Panc1 (cell line): ENCODE measurements at regions not wholly inside any gene's neighbourhood (a gene's known extent, or its start where the extent isn't known, plus 50 kb on each side); places are given as distances from the start of the nearest gene placed in this dataset.

Experiments used
- ATAC-seq: fragments of 200-7000 bp; cut with Tn5 transposase; 2 replicates; pipeline ENCODE4 v1.9.1; 2020; ENCODE audit warnings: mild to moderate bottlenecking, moderate library complexity
- BruUV-seq: library from RNA; stranded (reverse); fragments of 400-500 nt; replicated peaks from 2 replicates; lab custom pipeline; 2021; lab: Mats Ljungman, UMichigan
- CTCF ChIA-PET: fragments of 300-600 bp; sonication (Branson Sonifier 250); formaldehyde crosslinking; loops from one replicate; lab custom pipeline; 2022; ENCODE audit warnings: antibody characterized with exemption; lab: Charles Lee
- POLR2A ChIA-PET: fragments of 300-600 bp; sonication (Branson Sonifier 250); formaldehyde crosslinking; loops from one replicate; lab custom pipeline; 2022; ENCODE audit warnings: antibody characterized with exemption; lab: Charles Lee
- DNase-seq: peaks from one replicate; pipeline ENCODE4 v3.0.0-alpha.2; 2010; ENCODE audit warnings: low read depth, low spot score
- H3K27ac ChIP-seq: 2 replicates; pipeline ENCODE4 v1.5.1; 2011; ENCODE audit warnings: mild to moderate bottlenecking, low read length, inconsistent platforms
- H3K27me3 ChIP-seq: fragments of 200-500 bp; sonication (Bioruptor generic); 2 replicates; pipeline ENCODE4 v1.6.0; 2014; ENCODE audit warnings: low read length, inconsistent platforms; ENCODE audit not compliant: control insufficient read depth, insufficient read depth
- H3K36me3 ChIP-seq: fragments of 200-500 bp; sonication (Bioruptor generic); 2 replicates; pipeline ENCODE4 v1.5.1; 2014; ENCODE audit warnings: inconsistent platforms, mild to moderate bottlenecking, low read length, moderate library complexity; ENCODE audit not compliant: control insufficient read depth, insufficient read depth
- H3K4me1 ChIP-seq: 2 replicates; pipeline ENCODE4 v1.5.1; 2011; ENCODE audit warnings: inconsistent platforms, mild to moderate bottlenecking, low read length, moderate library complexity; ENCODE audit not compliant: control insufficient read depth, insufficient read depth
- H3K4me3 ChIP-seq, 2 experiments: 2 replicates each; pipeline ENCODE4 v1.5.1; 2011 to 2012; ENCODE audit warnings: low read depth in 2 of 2, low read length in 2 of 2, mild to moderate bottlenecking in 2 of 2, inconsistent platforms in 1 of 2, moderate library complexity in 1 of 2
- H3K9me3 ChIP-seq: fragments of 200-500 bp; sonication (Bioruptor generic); 2 replicates; pipeline ENCODE4 v1.5.1; 2014; ENCODE audit warnings: low read depth, mild to moderate bottlenecking, inconsistent platforms, low read length, moderate library complexity; ENCODE audit not compliant: control insufficient read depth, insufficient read depth
- CTCF ChIP-seq: fragments of 450-650 bp; IDR thresholded peaks from 2 replicates; pipeline ENCODE4 v1.5.1; 2017; ENCODE audit warnings: mild to moderate bottlenecking
- POLR2AphosphoS5 ChIP-seq: IDR thresholded peaks from 2 replicates; pipeline ENCODE4 v1.6.1; 2012; ENCODE audit warnings: mild to moderate bottlenecking, low read depth, low read length, moderate library complexity
- REST ChIP-seq, 2 experiments: IDR thresholded peaks; 2 replicates each; pipeline ENCODE4 v1.6.1; 2011 to 2012; ENCODE audit warnings: low read depth in 2 of 2, control low read depth in 1 of 2, low read length in 1 of 2, mild to moderate bottlenecking in 1 of 2, moderate library complexity in 1 of 2; ENCODE audit not compliant: insufficient read depth in 1 of 2
- SIN3A ChIP-seq: IDR thresholded peaks from 2 replicates; pipeline ENCODE4 v1.6.1; 2012; ENCODE audit warnings: low read depth, mild to moderate bottlenecking, low read length, moderate library complexity, borderline replicate concordance; ENCODE audit not compliant: insufficient read depth
- TCF7L2 ChIP-seq: IDR thresholded peaks from 2 replicates; pipeline ENCODE4 v1.6.1; 2011; ENCODE audit warnings: mild to moderate bottlenecking, low read depth, low read length, inconsistent platforms
- in situ Hi-C: cut with HindIII; loops from 2 replicates; pipeline ENCODE4 v1.10.0; 2016; ENCODE audit warnings: low sequenced_read_pairs, low pct_unique_long_range_greater_than_20kb
- intact Hi-C: fragments of 100-400 bp; cut with micrococcal nuclease; formaldehyde crosslinking; loops from one replicate; pipeline ENCODE4 v1.10.0; 2022; ENCODE audit not compliant: unreplicated experiment

- intact Hi-C loops (no loop called here), in situ Hi-C loops (no loop called here)
- CTCF ChIA-PET = no interaction called here
- H3K27ac ChIP-seq = no peak overlapping the region
- no peaks in the 10 kb centered on the region for H3K9me3 ChIP-seq
- no peaks in the 10 kb centered on the region for H3K36me3 ChIP-seq
- 0 out of 2 replicates have a peak, but pooled peaks cover under 1% of the 10 kb centered on the region for H3K27me3 ChIP-seq
- DNase-seq (no peak), ATAC-seq (no peak)
- TF ChIP-seq REST (IDR thresholded peaks at IDR 0.05; ENCODE audit: insufficient read depth in 1 of 2, low read depth in 2 of 2, low read length in 1 of 2) (no peak), TCF7L2 (no peak), CTCF (no peak), POLR2AphosphoS5 (no peak), SIN3A (no peak)
- POLR2A ChIA-PET = no interaction called here
- no TSS peak for BruUV-seq
- H3K4me1 ChIP-seq = peaks cover 5% of the 10 kb centered on the region; the same call in 1 of the 2 replicates
- no peak overlapping the region for H3K4me3 ChIP-seq
These were observed 223.9 kb downstream of the LY86 start for GRCh38 chr6:6812427-6812826.

- POLR2A ChIA-PET = no interaction called here
- in situ Hi-C loops (no loop called here), intact Hi-C loops (no loop called here)
- CTCF ChIA-PET = no interaction called here
- no peak for TF ChIP-seq CTCF
- TF ChIP-seq REST (IDR thresholded peaks at IDR 0.05; ENCODE audit: insufficient read depth in 1 of 2, low read depth in 2 of 2, low read length in 1 of 2) = no peak
- no peak for TF ChIP-seq TCF7L2
- no peak for TF ChIP-seq POLR2AphosphoS5
- TF ChIP-seq SIN3A = no peak
- H3K36me3 ChIP-seq = no peaks in the 10 kb centered on the region
- peaks cover 5% of the 10 kb centered on the region; the same call in 1 of the 2 replicates for H3K4me1 ChIP-seq
- no TSS peak for BruUV-seq
- H3K27me3 ChIP-seq = no peaks in the 10 kb centered on the region
- no peak overlapping the region for H3K27ac ChIP-seq
- ATAC-seq (no peak), DNase-seq (no peak)
- H3K9me3 ChIP-seq = no peaks in the 10 kb centered on the region
- no peak overlapping the region for H3K4me3 ChIP-seq
These were observed 227.2 kb downstream of the LY86 start for GRCh38 chr6:6815732-6816131.
